Kidney (tissue), 13 donors: ENCODE measurements at regions not wholly inside any gene's neighbourhood (a gene's known extent, or its start where the extent isn't known, plus 50 kb on each side); places are given as distances from the start of the nearest gene placed in this dataset.

Experiments used
- DNase-seq, 5 donors: peaks; one replicate each; pipeline ENCODE4 v3.0.0-alpha.2; 2013 to 2020
- FAIRE-seq: peaks from 2 replicates; lab custom pipeline; 2012; peaks lifted over from hg19 to GRCh38; lab: Jason Lieb, UNC
- H3K27ac ChIP-seq, 2 donors: one replicate each; pipeline ENCODE4 v1.7.0; 2013; ENCODE audit warnings: low read depth in 2 of 2, low read length in 2 of 2, inconsistent platforms in 1 of 2
- H3K27me3 ChIP-seq: one replicate; pipeline ENCODE4 v1.7.1; 2013; ENCODE audit warnings: low read length, inconsistent platforms; ENCODE audit not compliant: control insufficient read depth, insufficient read depth
- H3K36me3 ChIP-seq, 3 donors: one replicate each; pipeline versions ENCODE4 v1.7.0 to v1.7.1; 2013; ENCODE audit warnings: low read length in 3 of 3, control low read depth in 1 of 3, inconsistent platforms in 1 of 3; ENCODE audit not compliant: insufficient read depth in 3 of 3, control insufficient read depth in 2 of 3
- H3K4me1 ChIP-seq, 3 donors: one replicate each; pipeline versions ENCODE4 v1.7.0 to v1.7.1; 2013; ENCODE audit warnings: low read length in 3 of 3, inconsistent platforms in 1 of 3, low read depth in 1 of 3; ENCODE audit not compliant: control insufficient read depth in 2 of 3, insufficient read depth in 2 of 3
- H3K4me3 ChIP-seq, 3 donors: one replicate each; pipeline versions ENCODE4 v1.7.0 to v1.8.1; 2013; ENCODE audit warnings: low read length in 3 of 3, control low read depth in 1 of 3, inconsistent platforms in 1 of 3
- H3K9ac ChIP-seq, 3 donors: one replicate each; pipeline versions ENCODE4 v1.7.0 to v1.7.1; 2013; ENCODE audit warnings: low read length in 3 of 3, control low read depth in 1 of 3, inconsistent platforms in 1 of 3
- H3K9me3 ChIP-seq, 3 donors: one replicate each; pipeline versions ENCODE4 v1.7.0 to v1.7.1; 2013; ENCODE audit warnings: low read length in 3 of 3, control low read depth in 1 of 3, inconsistent platforms in 1 of 3; ENCODE audit not compliant: control insufficient read depth in 2 of 3, insufficient read depth in 1 of 3
- CTCF ChIP-seq: IDR thresholded peaks from 3 replicates; pipeline ENCODE4 v1.5.1; 2012; ENCODE audit warnings: mild to moderate bottlenecking, moderate library complexity, borderline replicate concordance; ENCODE audit not compliant: insufficient read depth; ENCODE audit errors: extremely low read depth
- intact Hi-C: fragments of 100-400 bp; cut with DNase I; formaldehyde crosslinking; loops from one replicate; pipeline ENCODE4 v1.11.1; 2022
- donor health status: control.
- donor health status: control.
- donor health status: control.
- donor health status: control.
- donor health status: control.
- donor health status: DM: yes; HTN: yes; CAD: no.
- donor health status: Normal renal cell carcinoma (clear cell type).

- no peaks in the 10 kb centered on the region for H3K9me3 ChIP-seq
- no peak overlapping the region for H3K9ac ChIP-seq
- TF ChIP-seq CTCF = no peak
- DNase-seq = no peak
- no peak overlapping the region for H3K4me3 ChIP-seq
- FAIRE-seq = no peak
- intact Hi-C loops = no loop called here
- H3K4me1 ChIP-seq = peaks cover 0 to 5% (median 0%) of the 10 kb centered on the region in 3 donors
- H3K36me3 ChIP-seq = no peaks in the 10 kb centered on the region
- no peaks in the 10 kb centered on the region for H3K27me3 ChIP-seq
- H3K27ac ChIP-seq = no peak overlapping the region
Measured at GRCh38 chr4:100833906-100834305, 316.1 kb upstream of the EMCN start.

- no peak overlapping the region for H3K4me3 ChIP-seq
- no peaks in the 10 kb centered on the region for H3K27me3 ChIP-seq
- H3K4me1 ChIP-seq = no peaks in the 10 kb centered on the region
- no peak for TF ChIP-seq CTCF
- H3K36me3 ChIP-seq = no peaks in the 10 kb centered on the region
- no peak for DNase-seq
- intact Hi-C loops = no loop called here
- FAIRE-seq = no peak
- H3K9ac ChIP-seq = no peak overlapping the region
- no peaks in the 10 kb centered on the region for H3K9me3 ChIP-seq
- no peak overlapping the region for H3K27ac ChIP-seq
Measured at GRCh38 chr4:100828986-100829685, 311.3 kb upstream of the EMCN start.

- H3K4me1 ChIP-seq = no peaks in the 10 kb centered on the region
- H3K4me3 ChIP-seq = no peak overlapping the region
- intact Hi-C loops = no loop called here
- H3K36me3 ChIP-seq = no peaks in the 10 kb centered on the region
- no peaks in the 10 kb centered on the region for H3K9me3 ChIP-seq
- H3K9ac ChIP-seq = no peak overlapping the region
- no peak for FAIRE-seq
- no peaks in the 10 kb centered on the region for H3K27me3 ChIP-seq
- DNase-seq = no peak
- H3K27ac ChIP-seq = no peak overlapping the region
- TF ChIP-seq CTCF = no peak
Measured at GRCh38 chr4:100828364-100828763, 310.5 kb upstream of the EMCN start.

DNA sequence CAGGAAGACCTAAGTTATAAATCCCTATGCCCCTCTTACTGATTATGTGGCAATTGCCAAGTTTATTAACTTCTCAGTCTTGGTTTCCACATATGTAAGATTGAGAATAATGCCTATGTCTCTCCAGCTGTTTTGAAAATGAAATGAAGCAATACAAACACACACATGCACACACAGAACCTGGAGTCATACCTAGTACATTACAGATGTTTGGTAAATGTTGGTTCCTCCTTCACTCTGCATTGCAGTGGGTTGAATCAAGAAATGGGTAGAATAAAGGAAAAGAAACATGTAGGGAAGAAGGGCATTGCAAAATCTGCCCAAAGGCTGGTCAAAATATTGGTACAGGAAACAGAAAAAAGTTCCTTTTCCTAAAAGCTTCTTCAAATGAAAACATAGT lies 309.9 kb upstream of the EMCN start:
- Histone ChIP-seq H3K36me3 (no peaks in the 10 kb centered on the region), H3K9ac (no peak overlapping the region), H3K27me3 (no peaks in the 10 kb centered on the region), H3K4me3 (no peak overlapping the region), H3K4me1 (no peaks in the 10 kb centered on the region), H3K27ac (no peak overlapping the region), H3K9me3 (no peaks in the 10 kb centered on the region)
- DNase-seq (no peak), FAIRE-seq (no peak)
- intact Hi-C loops = no loop called here
- no peak for TF ChIP-seq CTCF
